Esophagus squamous epithelium (tissue), 5 donors: ENCODE measurements at regions not wholly inside any gene's neighbourhood (a gene's known extent, or its start where the extent isn't known, plus 50 kb on each side); places are given as distances from the start of the nearest gene placed in this dataset.

ENCODE experiments used
- DNase-seq: peaks from one replicate; lab custom pipeline; 2025; lab: John Stamatoyannopoulos, UW
- H3K27ac ChIP-seq, 4 donors: fragments of 200-600 bp; sonication (generic); one replicate each; pipeline ENCODE4 v1.5.1; 2016 to 2019; ENCODE audit warnings: mild to moderate bottlenecking in 1 of 4
- H3K27me3 ChIP-seq, 4 donors: fragments of 200-600 bp; sonication (generic); 1 replicate in 3 of 4; 2 replicates in 1 of 4; pipeline versions ENCODE4 v1.5.1 to v1.6.0; 2017 to 2021; ENCODE audit warnings: antibody characterized with exemption in 1 of 4
- H3K36me3 ChIP-seq, 3 donors: fragments of 200-600 bp; sonication (generic); one replicate each; pipeline ENCODE4 v1.5.1; 2016 to 2019
- H3K4me1 ChIP-seq, 3 donors: fragments of 200-600 bp; sonication (generic); one replicate each; pipeline ENCODE4 v1.5.1; 2017 to 2019
- H3K4me3 ChIP-seq, 4 donors: fragments of 200-600 bp; sonication (generic); 1 replicate in 3 of 4; 2 replicates in 1 of 4; pipeline ENCODE4 v1.5.1; 2016 to 2019; ENCODE audit warnings: mild to moderate bottlenecking in 2 of 4, moderate library complexity in 1 of 4
- H3K9me3 ChIP-seq, 3 donors: fragments of 200-600 bp; sonication (generic); one replicate each; pipeline ENCODE4 v1.5.1; 2016 to 2019
- POLR2A ChIP-seq, 4 donors: fragments of 450-650 bp; IDR thresholded peaks; one replicate each; pipeline ENCODE4 v1.6.1; 2017; ENCODE audit warnings: antibody characterized with exemption in 4 of 4, mild to moderate bottlenecking in 4 of 4, moderate library complexity in 3 of 4
- WGBS, 2 donors: methylation state at CpG; one replicate each; pipeline ENCODE4 v1.1.5; 2018; 5-methylcytosine and 5-hydroxymethylcytosine counted together
- intact Hi-C: fragments of 100-400 bp; cut with DNase I; formaldehyde crosslinking; loops from one replicate; pipeline ENCODE4 v1.15.0; 2022
- TF ChIP-seq, protein P1 (sequence below), 6 experiments: fragments of 450-650 bp in 4 of 6; fragments of 200-600 bp in 2 of 6; sonication (generic) in 2 of 6; IDR thresholded peaks; one replicate each; pipeline ENCODE4 v1.5.1; 2016 to 2019; ENCODE audit warnings: antibody characterized with exemption in 6 of 6, mild to moderate bottlenecking in 4 of 6, moderate library complexity in 4 of 6
- donor health status: DM: yes; HTN: yes; CAD: no.

DNA sequence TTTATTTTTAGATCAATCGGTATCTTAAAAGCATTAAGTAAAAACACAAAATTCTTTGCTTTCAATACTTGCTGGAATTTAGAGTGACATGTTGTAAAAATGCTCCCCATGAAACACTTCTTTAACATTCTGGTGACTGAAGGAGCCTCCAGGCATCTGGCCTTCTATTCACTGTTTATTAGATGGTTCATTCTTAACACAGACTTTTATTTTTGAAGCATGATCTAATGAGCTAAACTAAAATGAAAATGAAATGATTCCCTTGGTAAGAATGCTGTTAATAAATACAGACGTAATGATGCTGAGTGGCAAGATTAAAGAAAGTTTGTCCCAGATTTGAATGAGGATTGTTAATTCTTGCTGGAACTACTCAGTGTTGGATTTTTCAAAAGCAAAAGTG lies 698.4 kb downstream of the TENT5A start:
- Histone ChIP-seq H3K27me3 (no peaks in the 10 kb centered on the region), H3K4me1 (no peaks in the 10 kb centered on the region), H3K36me3 (no peaks in the 10 kb centered on the region), H3K9me3 (peaks cover 0 to 3% (median 0%) of the 10 kb centered on the region in 3 donors), H3K27ac (no peak overlapping the region), H3K4me3 (no peak overlapping the region)
- no peak for DNase-seq
- TF ChIP-seq POLR2A (IDR thresholded peaks at IDR 0.05): no peak
- TF ChIP-seq, protein P1, sequence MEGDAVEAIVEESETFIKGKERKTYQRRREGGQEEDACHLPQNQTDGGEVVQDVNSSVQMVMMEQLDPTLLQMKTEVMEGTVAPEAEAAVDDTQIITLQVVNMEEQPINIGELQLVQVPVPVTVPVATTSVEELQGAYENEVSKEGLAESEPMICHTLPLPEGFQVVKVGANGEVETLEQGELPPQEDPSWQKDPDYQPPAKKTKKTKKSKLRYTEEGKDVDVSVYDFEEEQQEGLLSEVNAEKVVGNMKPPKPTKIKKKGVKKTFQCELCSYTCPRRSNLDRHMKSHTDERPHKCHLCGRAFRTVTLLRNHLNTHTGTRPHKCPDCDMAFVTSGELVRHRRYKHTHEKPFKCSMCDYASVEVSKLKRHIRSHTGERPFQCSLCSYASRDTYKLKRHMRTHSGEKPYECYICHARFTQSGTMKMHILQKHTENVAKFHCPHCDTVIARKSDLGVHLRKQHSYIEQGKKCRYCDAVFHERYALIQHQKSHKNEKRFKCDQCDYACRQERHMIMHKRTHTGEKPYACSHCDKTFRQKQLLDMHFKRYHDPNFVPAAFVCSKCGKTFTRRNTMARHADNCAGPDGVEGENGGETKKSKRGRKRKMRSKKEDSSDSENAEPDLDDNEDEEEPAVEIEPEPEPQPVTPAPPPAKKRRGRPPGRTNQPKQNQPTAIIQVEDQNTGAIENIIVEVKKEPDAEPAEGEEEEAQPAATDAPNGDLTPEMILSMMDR (IDR thresholded peaks at IDR 0.05): no peak
- WGBS, 2 donors: 60 to 67% methylated on average over 2 of the region's 2 CpGs
- intact Hi-C loops: no loop called here

DNA sequence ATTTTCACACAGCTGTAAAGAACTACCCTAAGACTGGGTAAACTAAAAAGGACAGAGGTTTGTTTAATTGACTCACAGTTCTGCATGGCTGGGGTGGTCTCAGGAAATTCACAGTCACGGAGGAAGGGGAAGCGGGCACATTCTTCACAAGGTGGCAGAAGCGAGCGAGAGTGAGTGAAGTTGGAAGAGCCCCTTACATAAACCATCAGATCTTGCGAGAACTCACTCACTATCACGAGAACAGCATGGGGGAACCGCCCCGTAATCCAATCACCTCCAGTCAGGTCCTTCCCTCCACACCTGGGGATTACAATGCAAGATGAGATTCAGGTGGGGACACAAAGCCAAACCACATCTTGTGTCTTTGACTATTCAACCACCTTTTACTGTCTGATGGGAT lies 700.5 kb downstream of the TENT5A start:
- no peak overlapping the region for H3K27ac ChIP-seq
- no peaks in the 10 kb centered on the region for H3K36me3 ChIP-seq
- H3K4me1 ChIP-seq: no peaks in the 10 kb centered on the region
- no peaks in the 10 kb centered on the region for H3K27me3 ChIP-seq
- intact Hi-C loops: no loop called here
- H3K4me3 ChIP-seq: no peak overlapping the region
- no peaks in the 10 kb centered on the region for H3K9me3 ChIP-seq
- TF ChIP-seq, protein P1 (IDR thresholded peaks at IDR 0.05): no peak
- no peak for TF ChIP-seq POLR2A (IDR thresholded peaks at IDR 0.05)
- 69 to 79% methylated on average over 8 of the region's 8 CpGs for WGBS, 2 donors
- no peak for DNase-seq

DNA sequence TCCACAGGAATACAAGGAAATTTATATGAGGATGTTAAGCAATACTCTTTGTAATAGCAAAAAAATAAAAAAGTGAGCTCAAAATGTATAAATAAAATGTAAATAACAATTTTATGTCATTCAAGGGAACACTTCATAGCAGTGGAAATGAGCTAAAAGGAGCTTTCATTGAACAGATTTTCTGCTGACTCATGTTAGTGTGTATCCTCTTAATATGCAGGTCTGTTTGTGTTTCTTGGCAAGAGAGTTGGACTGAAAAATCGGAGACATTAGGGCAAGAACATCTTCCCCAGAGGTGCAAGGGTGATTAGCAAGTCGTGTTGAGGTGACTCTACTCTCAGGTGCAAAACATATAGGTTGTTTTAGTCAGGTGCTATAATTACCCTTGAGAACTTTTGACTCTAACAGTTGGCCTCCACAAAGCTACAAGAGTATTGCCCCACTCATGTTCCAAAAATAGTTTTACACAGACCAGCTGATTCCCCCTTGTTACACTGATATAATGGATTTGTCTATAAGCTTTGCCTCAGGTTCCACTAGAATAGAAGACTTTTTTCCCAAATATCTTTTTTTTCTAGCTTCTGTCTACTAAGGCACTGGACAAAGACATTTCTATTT lies 702.9 kb downstream of the TENT5A start:
- H3K4me1 ChIP-seq: no peaks in the 10 kb centered on the region
- DNase-seq: no peak
- no peak overlapping the region for H3K4me3 ChIP-seq
- WGBS, 2 donors: 21 to 50% methylated on average over 2 of the region's 2 CpGs
- H3K27ac ChIP-seq: no peak overlapping the region
- H3K36me3 ChIP-seq: no peaks in the 10 kb centered on the region
- H3K9me3 ChIP-seq: no peaks in the 10 kb centered on the region
- no peaks in the 10 kb centered on the region for H3K27me3 ChIP-seq
- intact Hi-C loops: no loop called here
- TF ChIP-seq POLR2A (IDR thresholded peaks at IDR 0.05): no peak
- TF ChIP-seq, protein P1 (IDR thresholded peaks at IDR 0.05): no peak

DNA sequence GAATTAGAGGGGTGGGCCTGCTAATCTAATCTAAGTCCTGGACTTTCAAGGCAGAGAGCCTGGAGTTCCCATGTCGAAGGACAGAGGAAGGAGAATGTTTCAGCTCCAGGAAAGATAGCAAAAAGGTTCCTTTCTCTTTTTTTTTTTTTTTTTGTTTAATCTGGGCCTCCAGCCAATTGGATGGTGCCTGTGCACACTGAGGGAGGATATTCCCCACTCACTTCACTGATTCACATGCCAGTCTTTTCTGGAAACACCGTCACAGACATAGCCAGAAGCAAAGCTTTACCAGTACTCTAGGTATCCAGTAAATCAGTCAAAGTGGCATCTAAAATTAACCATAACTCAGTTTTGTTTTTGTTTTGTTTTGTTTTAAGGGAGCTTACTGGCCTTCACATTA lies 721.1 kb downstream of the TENT5A start:
- Histone ChIP-seq H3K36me3 (no peaks in the 10 kb centered on the region), H3K4me1 (no peaks in the 10 kb centered on the region), H3K27ac (no peak overlapping the region), H3K9me3 (no peaks in the 10 kb centered on the region), H3K4me3 (no peak overlapping the region), H3K27me3 (no peaks in the 10 kb centered on the region)
- intact Hi-C loops: no loop called here
- WGBS, 2 donors: 13 to 22% methylated on average over 2 of the region's 2 CpGs
- TF ChIP-seq, protein P1 (IDR thresholded peaks at IDR 0.05): no peak
- no peak for TF ChIP-seq POLR2A (IDR thresholded peaks at IDR 0.05)
- DNase-seq: no peak

DNA sequence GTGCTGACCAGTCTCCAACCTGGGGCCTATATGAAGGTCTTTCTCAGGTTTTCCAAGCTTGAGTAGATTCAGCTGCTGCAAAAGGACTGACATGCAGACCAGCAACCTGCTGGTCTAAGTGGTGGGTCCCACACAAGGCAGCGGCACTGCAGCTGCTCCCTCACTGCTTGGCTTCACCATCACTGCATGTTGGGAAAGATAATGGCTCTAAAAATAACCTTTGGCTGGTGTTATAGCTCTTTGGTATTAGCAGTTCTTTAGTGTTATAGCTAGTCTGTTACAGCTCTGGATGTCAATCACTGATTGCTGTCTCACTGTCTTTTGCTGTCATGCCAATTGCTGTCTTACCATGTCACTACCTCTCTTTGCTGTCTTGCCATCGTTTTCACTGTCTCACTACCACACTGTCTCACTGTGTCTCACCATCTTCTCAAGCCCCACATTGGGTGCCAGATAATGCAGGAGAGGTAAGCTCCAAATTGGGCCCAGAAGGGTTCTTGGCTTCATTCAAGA lies 726.4 kb downstream of the TENT5A start:
- H3K4me1 ChIP-seq: no peaks in the 10 kb centered on the region
- 49 to 54% methylated on average over 2 of the region's 2 CpGs for WGBS, 2 donors
- H3K27me3 ChIP-seq: no peaks in the 10 kb centered on the region
- no peak overlapping the region for H3K27ac ChIP-seq
- intact Hi-C loops: no loop called here
- TF ChIP-seq, protein P1 (IDR thresholded peaks at IDR 0.05): no peak
- no peak for TF ChIP-seq POLR2A (IDR thresholded peaks at IDR 0.05)
- H3K4me3 ChIP-seq: no peak overlapping the region
- peaks cover 0 to 15% (median 7%) of the 10 kb centered on the region in 3 donors for H3K9me3 ChIP-seq
- no peaks in the 10 kb centered on the region for H3K36me3 ChIP-seq
- no peak for DNase-seq
